MM.1S (cell line): ENCODE measurements at regions not wholly inside any gene's neighbourhood (a gene's known extent, or its start where the extent isn't known, plus 50 kb on each side); places are given as distances from the start of the nearest gene placed in this dataset.

Experiments
- DNase-seq: peaks from one replicate; pipeline ENCODE4 v3.0.0-alpha.2; 2015
- H2AFZ ChIP-seq: fragments of 300-600 bp; sonication (generic); 2 replicates; pipeline ENCODE4 v1.6.0; 2016; ENCODE audit warnings: antibody characterized with exemption, low read length
- H3F3A ChIP-seq: fragments of 300-600 bp; sonication (generic); 2 replicates; pipeline ENCODE4 v1.6.1; 2016; ENCODE audit warnings: mild to moderate bottlenecking, antibody characterized with exemption, low read length, moderate library complexity, mixed read lengths; ENCODE audit not compliant: insufficient read depth
- H3K27ac ChIP-seq: fragments of 300-600 bp; sonication (generic); 2 replicates; pipeline ENCODE4 v1.5.1; 2016; ENCODE audit warnings: mild to moderate bottlenecking, low read length
- H3K27me3 ChIP-seq: fragments of 300-600 bp; sonication (generic); replicated peaks from 2 replicates; pipeline ENCODE4 v1.6.0; 2016; ENCODE audit warnings: low read length; ENCODE audit not compliant: insufficient read depth
- H3K36me3 ChIP-seq: fragments of 300-600 bp; sonication (generic); replicated peaks from 2 replicates; pipeline ENCODE4 v1.6.1; 2016; ENCODE audit warnings: mild to moderate bottlenecking, low read length, mixed read lengths; ENCODE audit not compliant: insufficient read depth
- H3K4me1 ChIP-seq: fragments of 300-600 bp; sonication (generic); 2 replicates; pipeline ENCODE4 v1.6.1; 2016; ENCODE audit warnings: low read length, mixed read lengths
- H3K4me2 ChIP-seq: fragments of 300-600 bp; sonication (generic); 2 replicates; pipeline ENCODE4 v1.6.0; 2016; ENCODE audit warnings: low read depth, low read length
- H3K4me3 ChIP-seq: fragments of 300-600 bp; sonication (generic); 2 replicates; pipeline ENCODE4 v1.5.1; 2016; ENCODE audit warnings: low read length, mixed read lengths
- H3K79me2 ChIP-seq: fragments of 300-600 bp; sonication (generic); 2 replicates; pipeline ENCODE4 v1.6.1; 2016; ENCODE audit warnings: mixed run types, low read length, mixed read lengths
- H3K9ac ChIP-seq: fragments of 300-600 bp; sonication (generic); 2 replicates; pipeline ENCODE4 v1.6.1; 2016; ENCODE audit warnings: low read length, mixed read lengths
- H3K9me2 ChIP-seq: fragments of 300-600 bp; sonication (generic); replicated peaks from 2 replicates; pipeline ENCODE4 v1.6.1; 2016; ENCODE audit warnings: mild to moderate bottlenecking, low read length, mixed read lengths; ENCODE audit not compliant: insufficient read depth
- H3K9me3 ChIP-seq: fragments of 300-600 bp; sonication (generic); replicated peaks from 2 replicates; pipeline ENCODE4 v1.6.1; 2016; ENCODE audit warnings: mild to moderate bottlenecking, low read length, mixed read lengths; ENCODE audit not compliant: insufficient read depth
- H4K20me1 ChIP-seq: fragments of 300-600 bp; sonication (generic); 2 replicates; pipeline ENCODE4 v1.6.1; 2016; ENCODE audit warnings: mild to moderate bottlenecking, low read length, moderate library complexity, mixed read lengths; ENCODE audit not compliant: insufficient read depth
- EZH2 ChIP-seq: fragments of 300-600 bp; sonication (generic); optimal IDR thresholded peaks from 2 replicates; pipeline ENCODE3; 2017; ENCODE audit warnings: low read depth, mild to moderate bottlenecking, antibody characterized with exemption, low read length, mixed read lengths
- EZH2phosphoT487 ChIP-seq: fragments of 300-600 bp; sonication (generic); IDR thresholded peaks from 2 replicates; pipeline ENCODE4 v1.6.1; 2018; ENCODE audit warnings: antibody characterized with exemption, low read length
- TF ChIP-seq, protein P1 (sequence below): fragments of 300-600 bp; sonication (generic); IDR thresholded peaks from 2 replicates; pipeline ENCODE4 v1.5.1; 2016; ENCODE audit warnings: antibody characterized with exemption, low read length, mixed read lengths

DNA sequence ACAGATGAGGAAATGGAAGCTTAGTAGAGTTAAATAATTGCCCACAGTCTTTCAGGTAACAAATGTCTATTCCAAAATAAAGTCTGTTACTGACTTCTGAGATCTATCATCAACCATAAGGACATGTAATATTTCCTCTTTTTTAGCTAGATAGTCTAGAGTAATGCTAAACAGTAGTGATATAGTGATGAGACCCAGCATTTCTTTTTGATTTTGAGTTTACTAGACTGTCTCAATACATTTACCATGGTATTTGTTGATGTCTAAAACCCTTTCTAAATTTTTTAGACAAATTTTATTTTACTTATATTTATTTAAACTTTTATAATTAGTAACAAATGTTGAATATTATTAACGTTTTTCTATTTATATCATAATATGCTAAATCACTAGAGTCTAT, 465.1 kb upstream of the SLIT2 start:
- H3K36me3 ChIP-seq = no peaks in the 10 kb centered on the region
- H4K20me1 ChIP-seq = no peaks in the 10 kb centered on the region
- no peaks in the 10 kb centered on the region for H3K79me2 ChIP-seq
- no peaks in the 10 kb centered on the region for H3K9me2 ChIP-seq
- no peak overlapping the region for H3K4me2 ChIP-seq
- H3K4me3 ChIP-seq = no peak overlapping the region
- no peak for DNase-seq
- H3K9me3 ChIP-seq = no peaks in the 10 kb centered on the region
- H3F3A ChIP-seq = no peaks in the 10 kb centered on the region
- H3K9ac ChIP-seq = no peak overlapping the region
- TF ChIP-seq EZH2phosphoT487 (no peak), EZH2 (no peak)
- TF ChIP-seq, protein P1, sequence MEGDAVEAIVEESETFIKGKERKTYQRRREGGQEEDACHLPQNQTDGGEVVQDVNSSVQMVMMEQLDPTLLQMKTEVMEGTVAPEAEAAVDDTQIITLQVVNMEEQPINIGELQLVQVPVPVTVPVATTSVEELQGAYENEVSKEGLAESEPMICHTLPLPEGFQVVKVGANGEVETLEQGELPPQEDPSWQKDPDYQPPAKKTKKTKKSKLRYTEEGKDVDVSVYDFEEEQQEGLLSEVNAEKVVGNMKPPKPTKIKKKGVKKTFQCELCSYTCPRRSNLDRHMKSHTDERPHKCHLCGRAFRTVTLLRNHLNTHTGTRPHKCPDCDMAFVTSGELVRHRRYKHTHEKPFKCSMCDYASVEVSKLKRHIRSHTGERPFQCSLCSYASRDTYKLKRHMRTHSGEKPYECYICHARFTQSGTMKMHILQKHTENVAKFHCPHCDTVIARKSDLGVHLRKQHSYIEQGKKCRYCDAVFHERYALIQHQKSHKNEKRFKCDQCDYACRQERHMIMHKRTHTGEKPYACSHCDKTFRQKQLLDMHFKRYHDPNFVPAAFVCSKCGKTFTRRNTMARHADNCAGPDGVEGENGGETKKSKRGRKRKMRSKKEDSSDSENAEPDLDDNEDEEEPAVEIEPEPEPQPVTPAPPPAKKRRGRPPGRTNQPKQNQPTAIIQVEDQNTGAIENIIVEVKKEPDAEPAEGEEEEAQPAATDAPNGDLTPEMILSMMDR = no peak
- no peaks in the 10 kb centered on the region for H3K27me3 ChIP-seq
- H3K4me1 ChIP-seq = no peaks in the 10 kb centered on the region
- H2AFZ ChIP-seq = no peak overlapping the region
- H3K27ac ChIP-seq = no peak overlapping the region

DNA sequence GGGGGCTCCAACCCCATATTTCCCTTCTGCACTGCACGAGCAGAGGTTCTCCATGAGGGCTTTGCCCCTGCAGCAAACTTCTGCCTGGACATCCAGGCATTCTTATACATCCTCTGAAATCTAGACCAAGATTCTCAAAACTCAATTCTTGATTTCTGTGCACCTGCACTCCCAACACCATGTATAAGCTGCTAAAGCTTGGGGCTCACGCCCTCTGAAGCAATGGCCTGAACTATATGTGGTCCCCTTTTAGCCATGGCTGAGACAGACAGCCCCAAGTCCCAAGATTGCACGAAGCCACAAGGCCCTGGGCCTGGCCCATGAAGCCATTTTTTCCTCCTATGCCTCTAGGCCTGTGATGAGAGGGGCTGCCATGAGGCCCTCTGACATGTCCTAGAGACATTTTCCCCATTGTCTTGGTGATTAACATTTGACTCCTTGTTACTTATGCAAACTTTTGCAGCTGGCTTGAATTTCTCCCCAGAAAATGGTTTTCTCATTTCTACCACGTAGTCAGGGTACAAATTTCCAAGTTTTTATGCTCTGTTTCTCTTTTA, 468.0 kb upstream of the SLIT2 start:
- H3K4me3 ChIP-seq = no peak overlapping the region
- no peak for DNase-seq
- no peaks in the 10 kb centered on the region for H3F3A ChIP-seq

DNA sequence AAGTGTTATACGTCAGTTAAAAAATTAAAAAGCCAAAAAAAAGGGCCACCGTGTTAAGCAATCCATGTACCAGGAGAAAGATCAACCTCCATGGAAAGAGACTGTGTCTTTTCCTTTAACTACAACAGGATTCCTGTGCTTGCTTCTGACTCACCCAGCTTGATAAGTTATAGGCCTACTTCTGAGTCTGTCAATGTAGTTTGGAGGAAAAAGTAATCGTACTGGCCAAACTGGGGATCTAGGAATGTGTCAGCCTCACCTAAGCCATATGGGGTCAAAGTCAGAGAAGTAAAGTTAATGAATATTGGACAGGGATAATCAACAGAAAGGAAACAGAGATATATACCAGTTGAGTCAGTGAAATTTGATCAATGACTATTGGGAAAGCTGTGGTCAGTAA, 470.8 kb upstream of the SLIT2 start:
- no peaks in the 10 kb centered on the region for H3K9me3 ChIP-seq
- DNase-seq = no peak
- no peak overlapping the region for H3K4me3 ChIP-seq

More for the DNA sequence above, 468.0 kb upstream of the SLIT2 start:
- H3K79me2 ChIP-seq = no peaks in the 10 kb centered on the region
- H3K27me3 ChIP-seq = no peaks in the 10 kb centered on the region
- no peak overlapping the region for H3K9ac ChIP-seq
- no peak overlapping the region for H2AFZ ChIP-seq
- TF ChIP-seq EZH2phosphoT487 (no peak), EZH2 (no peak)
- TF ChIP-seq, protein P1 = no peak
- H3K36me3 ChIP-seq = no peaks in the 10 kb centered on the region
- H3K27ac ChIP-seq = no peak overlapping the region
- no peaks in the 10 kb centered on the region for H3K9me2 ChIP-seq
- no peak overlapping the region for H3K4me2 ChIP-seq
- no peaks in the 10 kb centered on the region for H3K9me3 ChIP-seq
- H3K4me1 ChIP-seq = no peaks in the 10 kb centered on the region
- H4K20me1 ChIP-seq = no peaks in the 10 kb centered on the region

More for the DNA sequence above, 470.8 kb upstream of the SLIT2 start:
- Histone ChIP-seq H3K4me2 (no peak overlapping the region), H3K79me2 (no peaks in the 10 kb centered on the region), H4K20me1 (no peaks in the 10 kb centered on the region), H3K4me1 (no peaks in the 10 kb centered on the region), H3K36me3 (no peaks in the 10 kb centered on the region), H2AFZ (no peak overlapping the region), H3K27me3 (no peaks in the 10 kb centered on the region), H3K27ac (no peak overlapping the region), H3K9ac (no peak overlapping the region), H3F3A (no peaks in the 10 kb centered on the region), H3K9me2 (no peaks in the 10 kb centered on the region)
- TF ChIP-seq, protein P1 = no peak
- TF ChIP-seq EZH2 (no peak), EZH2phosphoT487 (no peak)
